ENCODE measurements at regions not wholly inside any gene's neighbourhood (a gene's known extent, or its start where the extent isn't known, plus 50 kb on each side); places are given as distances from the start of the nearest gene placed in this dataset.
"Not testable (repeated sequence)": the region's sequence is repeated elsewhere in the genome, so short reads cannot be mapped to it uniquely, and the experiment has no call there.

DNA sequence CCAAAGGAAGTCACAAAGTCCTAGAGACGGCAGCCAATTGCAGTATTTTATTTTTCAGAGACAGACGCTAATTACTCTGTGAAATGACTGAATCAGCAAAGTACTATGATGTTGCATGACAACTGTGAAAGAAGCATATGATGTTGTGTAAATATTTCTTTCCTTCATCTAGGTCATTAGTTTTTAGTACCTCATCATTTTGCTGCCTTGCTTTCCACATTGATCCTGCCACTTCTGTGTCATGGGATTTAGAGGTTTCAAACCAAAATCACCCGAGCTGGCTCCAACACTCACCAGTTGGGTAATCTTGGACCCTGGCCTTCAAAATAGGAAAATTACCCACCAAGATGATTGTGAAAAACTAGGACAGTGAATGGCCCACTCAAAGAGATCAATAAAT, 585.2 kb downstream of the ACTL7B start:
- no peak for FAIRE-seq

- no peak for FAIRE-seq
These were observed 585.7 kb downstream of the ACTL7B start for GRCh38 chr9:108270051-108270450.

- no peak for FAIRE-seq
These were observed 586.4 kb downstream of the ACTL7B start for GRCh38 chr9:108269371-108269770.

- no peak for FAIRE-seq
These were observed 590.7 kb downstream of the ACTL7B start for GRCh38 chr9:108265065-108265464.

DNA sequence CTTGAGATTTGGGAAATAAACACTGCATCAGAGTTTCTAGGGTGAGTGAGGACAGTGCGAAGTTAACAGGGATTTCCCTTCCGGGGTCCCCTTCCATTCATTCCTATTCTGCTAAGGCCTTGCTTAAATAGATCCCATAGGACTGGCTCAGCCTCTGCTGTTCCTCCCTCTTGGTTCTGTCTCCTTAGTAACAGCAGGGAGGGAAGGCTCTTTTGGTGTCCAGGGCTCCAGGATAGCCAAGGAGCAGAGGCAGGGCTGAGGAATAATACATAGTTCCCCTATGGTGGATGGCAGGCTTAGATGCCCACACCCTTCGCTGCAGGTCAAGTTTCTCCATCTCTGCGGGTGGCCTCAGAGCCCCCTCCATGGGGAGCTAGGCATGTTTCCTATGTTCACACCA, 591.7 kb downstream of the ACTL7B start:
- FAIRE-seq = no peak

DNA sequence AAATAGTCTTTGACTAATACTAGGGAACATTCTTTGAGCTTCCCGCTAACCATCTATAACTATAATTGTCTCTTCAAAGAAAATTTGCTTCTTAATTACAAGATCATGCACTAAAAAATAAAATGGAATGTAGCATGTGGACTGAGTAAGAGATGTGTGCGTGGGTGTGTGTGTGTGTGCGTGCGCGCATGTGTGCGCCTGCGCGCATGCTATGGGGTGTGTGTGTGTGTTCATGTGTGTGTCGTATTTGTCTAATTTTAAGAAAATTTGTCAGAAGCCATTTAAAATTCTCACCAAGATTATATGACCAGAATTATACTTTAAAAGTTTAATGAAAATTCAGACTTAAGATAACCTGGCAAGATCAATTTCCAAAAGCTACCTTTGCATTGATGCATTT, 593.0 kb downstream of the ACTL7B start:
- FAIRE-seq = no peak

DNA sequence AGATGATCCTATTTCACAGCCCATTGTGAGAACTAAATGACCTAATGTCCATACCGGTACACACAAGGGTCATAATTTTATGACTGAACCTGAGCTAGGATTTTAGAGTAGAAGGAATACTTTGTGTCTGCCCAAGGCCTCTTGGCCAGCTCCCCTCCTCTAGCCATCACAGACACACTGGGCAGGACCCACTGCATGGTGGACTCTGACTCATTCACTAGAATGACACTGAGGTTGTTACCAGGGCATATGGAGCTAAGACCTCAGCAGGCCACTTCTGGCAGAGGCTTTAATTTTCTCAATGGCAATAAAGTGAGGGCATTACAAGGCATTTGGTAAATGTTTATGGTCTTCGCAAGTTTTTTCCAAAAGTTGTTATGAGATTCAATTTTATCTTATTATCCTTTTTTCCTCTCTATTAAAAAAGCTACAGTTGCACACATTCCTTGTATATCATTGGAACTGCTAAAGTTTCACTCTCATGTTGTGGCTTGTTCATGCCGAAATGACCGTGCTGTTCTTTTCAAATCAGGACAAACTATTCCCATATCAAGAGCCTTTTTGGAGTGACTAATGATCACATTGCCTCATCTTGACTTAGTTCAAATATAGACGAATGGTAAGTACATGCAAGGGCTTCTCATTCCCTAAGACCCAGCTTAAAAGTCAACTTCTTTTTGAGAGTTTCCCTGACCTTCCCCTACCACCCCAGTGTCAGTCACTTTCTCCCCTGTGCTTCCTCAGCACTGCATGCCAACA, 595.7 kb downstream of the ACTL7B start:
- no peak for FAIRE-seq

DNA sequence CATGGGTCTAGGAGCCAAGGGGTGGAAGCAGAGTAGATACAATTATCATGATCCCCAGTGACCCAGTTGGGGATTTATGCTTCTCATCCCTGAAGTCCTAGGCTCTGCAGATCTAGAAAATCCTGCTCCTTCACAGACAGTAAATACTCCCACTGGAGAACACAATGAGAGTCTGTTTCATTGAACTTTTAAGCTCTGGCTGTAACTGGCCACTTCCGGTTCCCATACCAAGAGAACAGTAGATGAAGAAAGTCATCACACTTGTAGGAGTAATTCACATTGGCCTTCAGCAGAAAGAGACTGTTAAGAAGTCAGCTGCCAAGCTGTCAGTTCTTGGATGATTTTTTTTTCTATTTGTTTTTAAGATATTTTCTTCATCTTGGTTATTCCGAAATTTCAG, 597.1 kb downstream of the ACTL7B start:
- no peak for FAIRE-seq

- FAIRE-seq = no peak
These were observed 598.4 kb downstream of the ACTL7B start for GRCh38 chr9:108257382-108257781.

GRCh38 chr9:108254236-108254635, 601.5 kb downstream of the ACTL7B start:
- FAIRE-seq = no peak

- not testable (repeated sequence) for FAIRE-seq
These were observed 608.4 kb downstream of the ACTL7B start for GRCh38 chr9:108247391-108247790.

- FAIRE-seq = no peak
These were observed 609.9 kb downstream of the ACTL7B start for GRCh38 chr9:108245901-108246300.

GRCh38 chr9:108245331-108245730, 610.5 kb downstream of the ACTL7B start:
- no peak for FAIRE-seq

- no peak for FAIRE-seq
These were observed 611.1 kb downstream of the ACTL7B start for GRCh38 chr9:108244686-108245085.

GRCh38 chr9:108241384-108242073, 614.3 kb downstream of the ACTL7B start:
- no peak for FAIRE-seq

DNA sequence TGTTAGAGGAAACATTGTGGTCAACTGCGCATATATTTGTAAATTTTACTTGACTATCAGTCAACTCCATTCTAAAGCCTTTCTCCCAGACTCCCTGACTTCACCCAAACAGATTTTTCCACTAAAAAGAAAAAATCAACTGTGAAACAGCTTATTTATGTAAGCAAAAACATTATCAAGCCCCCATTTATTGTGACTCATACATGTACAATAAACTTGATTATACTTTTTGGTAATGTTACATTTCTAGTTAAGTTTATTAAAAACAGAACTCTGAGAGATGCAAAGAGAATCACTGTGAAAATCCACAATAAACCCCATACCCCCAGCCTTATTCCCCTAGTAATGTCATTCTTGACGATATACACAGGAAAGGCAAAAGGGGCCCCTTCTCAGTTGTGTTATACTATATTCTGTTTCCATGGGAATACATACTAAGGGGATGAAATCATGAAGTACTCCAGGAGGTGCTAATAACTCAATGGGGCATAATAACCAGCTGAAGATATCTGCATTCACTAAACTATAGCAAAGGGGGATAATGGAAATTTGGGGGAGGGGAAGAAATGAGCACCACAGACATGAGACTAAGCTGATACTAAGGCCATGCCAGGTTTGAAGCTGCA, 616.0 kb downstream of the ACTL7B start:
- FAIRE-seq = no peak

GRCh38 chr9:108235609-108236008, 620.2 kb downstream of the ACTL7B start:
- FAIRE-seq = no peak

DNA sequence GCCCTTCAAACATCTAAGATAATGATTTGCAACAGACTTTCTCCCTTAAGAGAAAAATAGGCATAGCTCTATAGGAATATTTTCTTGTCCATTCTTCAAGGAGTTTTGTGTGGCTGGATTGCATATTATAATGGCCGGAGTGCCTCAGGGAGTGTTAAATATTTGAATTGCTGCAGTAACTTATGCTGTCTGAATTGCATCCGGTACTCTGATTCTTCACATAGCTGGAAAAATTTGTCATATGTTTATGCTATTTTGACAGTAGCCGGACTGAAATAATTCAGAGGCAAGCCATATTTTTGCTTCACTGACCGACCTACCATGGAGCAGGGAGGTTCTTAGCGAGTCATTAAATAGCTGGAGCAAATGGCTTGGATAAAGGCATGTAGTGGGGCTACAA, 621.0 kb downstream of the ACTL7B start:
- FAIRE-seq = no peak

DNA sequence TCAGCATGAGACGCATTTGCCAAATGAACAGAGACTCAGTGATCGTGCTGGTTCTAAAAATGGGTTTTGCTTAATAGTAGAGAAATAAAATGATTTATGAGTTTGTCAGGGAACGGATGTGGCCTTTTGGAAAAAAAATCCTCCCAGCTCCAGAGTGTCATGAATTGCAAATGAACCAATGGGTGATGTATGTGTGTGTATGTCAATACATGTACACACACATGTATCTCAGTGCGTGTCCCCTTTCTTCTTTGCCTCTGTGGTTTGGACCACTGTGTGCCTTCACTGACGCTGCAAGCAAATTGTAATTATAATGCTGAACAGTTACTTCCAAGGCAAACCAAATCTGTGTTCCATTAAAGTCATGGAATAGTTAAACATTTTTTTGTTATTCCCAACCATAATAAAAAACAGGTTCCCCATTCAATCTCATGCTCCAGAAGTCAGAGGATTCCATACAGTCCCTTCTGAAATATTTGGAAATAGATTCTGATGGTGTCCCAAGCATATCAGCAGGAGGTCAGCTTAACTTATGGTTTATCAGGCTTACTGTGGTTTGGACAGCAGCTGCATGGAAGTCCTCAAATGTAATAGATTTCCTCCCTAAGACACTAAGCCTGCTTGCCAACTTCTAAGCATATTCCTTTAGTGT, 630.5 kb downstream of the ACTL7B start:
- no peak for FAIRE-seq

- no peak for FAIRE-seq
These were observed 631.1 kb downstream of the ACTL7B start for GRCh38 chr9:108224716-108225115.

- FAIRE-seq = no peak
These were observed 636.1 kb downstream of the ACTL7B start for GRCh38 chr9:108219664-108220063.

- no peak for FAIRE-seq
These were observed 638.1 kb downstream of the ACTL7B start for GRCh38 chr9:108217431-108218349.

Data from G401.6 (cell line).